Panc1 (cell line): ENCODE measurements at regions not wholly inside any gene's neighbourhood (a gene's known extent, or its start where the extent isn't known, plus 50 kb on each side); places are given as distances from the start of the nearest gene placed in this dataset.

ENCODE experiments used
- ATAC-seq: fragments of 200-7000 bp; cut with Tn5 transposase; 2 replicates; pipeline ENCODE4 v1.9.1; 2020; ENCODE audit warnings: mild to moderate bottlenecking, moderate library complexity
- BruUV-seq: library from RNA; stranded (reverse); fragments of 400-500 nt; replicated peaks from 2 replicates; lab custom pipeline; 2021; lab: Mats Ljungman, UMichigan
- CTCF ChIA-PET: fragments of 300-600 bp; sonication (Branson Sonifier 250); formaldehyde crosslinking; loops from one replicate; lab custom pipeline; 2022; ENCODE audit warnings: antibody characterized with exemption; lab: Charles Lee
- POLR2A ChIA-PET: fragments of 300-600 bp; sonication (Branson Sonifier 250); formaldehyde crosslinking; loops from one replicate; lab custom pipeline; 2022; ENCODE audit warnings: antibody characterized with exemption; lab: Charles Lee
- DNase-seq: peaks from one replicate; pipeline ENCODE4 v3.0.0-alpha.2; 2010; ENCODE audit warnings: low read depth, low spot score
- H3K27ac ChIP-seq: 2 replicates; pipeline ENCODE4 v1.5.1; 2011; ENCODE audit warnings: mild to moderate bottlenecking, low read length, inconsistent platforms
- H3K27me3 ChIP-seq: fragments of 200-500 bp; sonication (Bioruptor generic); 2 replicates; pipeline ENCODE4 v1.6.0; 2014; ENCODE audit warnings: low read length, inconsistent platforms; ENCODE audit not compliant: control insufficient read depth, insufficient read depth
- H3K36me3 ChIP-seq: fragments of 200-500 bp; sonication (Bioruptor generic); 2 replicates; pipeline ENCODE4 v1.5.1; 2014; ENCODE audit warnings: inconsistent platforms, mild to moderate bottlenecking, low read length, moderate library complexity; ENCODE audit not compliant: control insufficient read depth, insufficient read depth
- H3K4me1 ChIP-seq: 2 replicates; pipeline ENCODE4 v1.5.1; 2011; ENCODE audit warnings: inconsistent platforms, mild to moderate bottlenecking, low read length, moderate library complexity; ENCODE audit not compliant: control insufficient read depth, insufficient read depth
- H3K4me3 ChIP-seq, 2 experiments: 2 replicates each; pipeline ENCODE4 v1.5.1; 2011 to 2012; ENCODE audit warnings: low read depth in 2 of 2, low read length in 2 of 2, mild to moderate bottlenecking in 2 of 2, inconsistent platforms in 1 of 2, moderate library complexity in 1 of 2
- H3K9me3 ChIP-seq: fragments of 200-500 bp; sonication (Bioruptor generic); 2 replicates; pipeline ENCODE4 v1.5.1; 2014; ENCODE audit warnings: low read depth, mild to moderate bottlenecking, inconsistent platforms, low read length, moderate library complexity; ENCODE audit not compliant: control insufficient read depth, insufficient read depth
- POLR2AphosphoS5 ChIP-seq: IDR thresholded peaks from 2 replicates; pipeline ENCODE4 v1.6.1; 2012; ENCODE audit warnings: mild to moderate bottlenecking, low read depth, low read length, moderate library complexity
- SIN3A ChIP-seq: IDR thresholded peaks from 2 replicates; pipeline ENCODE4 v1.6.1; 2012; ENCODE audit warnings: low read depth, mild to moderate bottlenecking, low read length, moderate library complexity, borderline replicate concordance; ENCODE audit not compliant: insufficient read depth
- TCF7L2 ChIP-seq: IDR thresholded peaks from 2 replicates; pipeline ENCODE4 v1.6.1; 2011; ENCODE audit warnings: mild to moderate bottlenecking, low read depth, low read length, inconsistent platforms
- in situ Hi-C: cut with HindIII; loops from 2 replicates; pipeline ENCODE4 v1.10.0; 2016; ENCODE audit warnings: low sequenced_read_pairs, low pct_unique_long_range_greater_than_20kb
- intact Hi-C: fragments of 100-400 bp; cut with micrococcal nuclease; formaldehyde crosslinking; loops from one replicate; pipeline ENCODE4 v1.10.0; 2022; ENCODE audit not compliant: unreplicated experiment
- TF ChIP-seq, protein P1 (sequence below), 2 experiments: IDR thresholded peaks; 2 replicates each; pipeline ENCODE4 v1.6.1; 2011 to 2012; ENCODE audit warnings: low read depth in 2 of 2, control low read depth in 1 of 2, low read length in 1 of 2, mild to moderate bottlenecking in 1 of 2, moderate library complexity in 1 of 2; ENCODE audit not compliant: insufficient read depth in 1 of 2
- TF ChIP-seq, protein P2 (sequence below): fragments of 450-650 bp; IDR thresholded peaks from 2 replicates; pipeline ENCODE4 v1.5.1; 2017; ENCODE audit warnings: mild to moderate bottlenecking

DNA sequence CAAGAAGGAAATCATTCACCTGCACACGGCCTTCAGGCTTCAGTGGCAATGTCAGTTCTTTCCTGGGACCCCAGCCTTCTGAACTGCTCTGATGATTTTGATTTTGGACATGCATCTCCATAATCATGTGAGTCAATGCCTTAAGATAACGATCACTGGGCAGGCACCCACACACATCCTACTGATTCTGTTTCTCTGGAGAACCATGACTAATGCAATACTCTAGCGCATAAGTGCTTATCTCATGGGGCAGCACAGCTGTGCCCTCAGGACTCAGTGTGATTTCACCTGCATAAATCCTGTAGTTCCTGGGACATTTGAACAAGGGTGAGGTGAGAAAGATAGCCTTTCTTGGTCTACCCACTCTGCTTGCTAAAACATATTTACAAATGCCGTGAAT lies 144.6 kb downstream of the AKAIN1 start:
- intact Hi-C loops (loop anchor here (10.0 kb wide), 1 partner anchor 938 kb away; no protein-coding TSS in a partner anchor), in situ Hi-C loops (no loop called here)
- ChIA-PET CTCF (no interaction called here), POLR2A (no interaction called here)
- TF ChIP-seq, protein P1, sequence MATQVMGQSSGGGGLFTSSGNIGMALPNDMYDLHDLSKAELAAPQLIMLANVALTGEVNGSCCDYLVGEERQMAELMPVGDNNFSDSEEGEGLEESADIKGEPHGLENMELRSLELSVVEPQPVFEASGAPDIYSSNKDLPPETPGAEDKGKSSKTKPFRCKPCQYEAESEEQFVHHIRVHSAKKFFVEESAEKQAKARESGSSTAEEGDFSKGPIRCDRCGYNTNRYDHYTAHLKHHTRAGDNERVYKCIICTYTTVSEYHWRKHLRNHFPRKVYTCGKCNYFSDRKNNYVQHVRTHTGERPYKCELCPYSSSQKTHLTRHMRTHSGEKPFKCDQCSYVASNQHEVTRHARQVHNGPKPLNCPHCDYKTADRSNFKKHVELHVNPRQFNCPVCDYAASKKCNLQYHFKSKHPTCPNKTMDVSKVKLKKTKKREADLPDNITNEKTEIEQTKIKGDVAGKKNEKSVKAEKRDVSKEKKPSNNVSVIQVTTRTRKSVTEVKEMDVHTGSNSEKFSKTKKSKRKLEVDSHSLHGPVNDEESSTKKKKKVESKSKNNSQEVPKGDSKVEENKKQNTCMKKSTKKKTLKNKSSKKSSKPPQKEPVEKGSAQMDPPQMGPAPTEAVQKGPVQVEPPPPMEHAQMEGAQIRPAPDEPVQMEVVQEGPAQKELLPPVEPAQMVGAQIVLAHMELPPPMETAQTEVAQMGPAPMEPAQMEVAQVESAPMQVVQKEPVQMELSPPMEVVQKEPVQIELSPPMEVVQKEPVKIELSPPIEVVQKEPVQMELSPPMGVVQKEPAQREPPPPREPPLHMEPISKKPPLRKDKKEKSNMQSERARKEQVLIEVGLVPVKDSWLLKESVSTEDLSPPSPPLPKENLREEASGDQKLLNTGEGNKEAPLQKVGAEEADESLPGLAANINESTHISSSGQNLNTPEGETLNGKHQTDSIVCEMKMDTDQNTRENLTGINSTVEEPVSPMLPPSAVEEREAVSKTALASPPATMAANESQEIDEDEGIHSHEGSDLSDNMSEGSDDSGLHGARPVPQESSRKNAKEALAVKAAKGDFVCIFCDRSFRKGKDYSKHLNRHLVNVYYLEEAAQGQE (IDR thresholded peaks at IDR 0.05; ENCODE audit: insufficient read depth in 1 of 2, low read depth in 2 of 2, low read length in 1 of 2) = no peak
- TF ChIP-seq, protein P2, sequence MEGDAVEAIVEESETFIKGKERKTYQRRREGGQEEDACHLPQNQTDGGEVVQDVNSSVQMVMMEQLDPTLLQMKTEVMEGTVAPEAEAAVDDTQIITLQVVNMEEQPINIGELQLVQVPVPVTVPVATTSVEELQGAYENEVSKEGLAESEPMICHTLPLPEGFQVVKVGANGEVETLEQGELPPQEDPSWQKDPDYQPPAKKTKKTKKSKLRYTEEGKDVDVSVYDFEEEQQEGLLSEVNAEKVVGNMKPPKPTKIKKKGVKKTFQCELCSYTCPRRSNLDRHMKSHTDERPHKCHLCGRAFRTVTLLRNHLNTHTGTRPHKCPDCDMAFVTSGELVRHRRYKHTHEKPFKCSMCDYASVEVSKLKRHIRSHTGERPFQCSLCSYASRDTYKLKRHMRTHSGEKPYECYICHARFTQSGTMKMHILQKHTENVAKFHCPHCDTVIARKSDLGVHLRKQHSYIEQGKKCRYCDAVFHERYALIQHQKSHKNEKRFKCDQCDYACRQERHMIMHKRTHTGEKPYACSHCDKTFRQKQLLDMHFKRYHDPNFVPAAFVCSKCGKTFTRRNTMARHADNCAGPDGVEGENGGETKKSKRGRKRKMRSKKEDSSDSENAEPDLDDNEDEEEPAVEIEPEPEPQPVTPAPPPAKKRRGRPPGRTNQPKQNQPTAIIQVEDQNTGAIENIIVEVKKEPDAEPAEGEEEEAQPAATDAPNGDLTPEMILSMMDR = no peak
- TF ChIP-seq SIN3A (no peak), POLR2AphosphoS5 (no peak), TCF7L2 (no peak)
- Histone ChIP-seq H3K36me3 (no peaks in the 10 kb centered on the region), H3K9me3 (no peaks in the 10 kb centered on the region), H3K4me3 (no peak overlapping the region), H3K27ac (no peak overlapping the region), H3K27me3 (no peaks in the 10 kb centered on the region), H3K4me1 (no peaks in the 10 kb centered on the region)
- ATAC-seq (no peak), DNase-seq (no peak)
- BruUV-seq = no TSS peak

DNA sequence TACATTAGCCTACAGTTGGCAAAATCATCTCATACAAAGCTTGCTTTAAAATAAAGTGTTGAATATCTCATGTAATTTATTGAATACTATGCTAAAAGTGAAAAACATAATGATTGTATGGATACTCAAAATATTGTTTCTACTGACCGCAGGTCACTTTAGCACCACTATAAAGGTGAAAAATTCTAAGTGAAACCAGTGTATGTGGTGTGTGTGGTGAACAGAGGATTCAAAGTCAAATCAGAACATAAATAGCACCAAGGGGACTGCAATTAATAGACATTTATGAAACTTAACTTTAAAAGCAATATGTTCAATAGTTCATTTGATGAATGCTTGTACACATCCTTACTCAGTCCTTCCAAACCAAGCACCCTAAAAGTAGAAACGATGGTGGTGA lies 145.8 kb downstream of the AKAIN1 start:
- ATAC-seq (no peak), DNase-seq (no peak)
- no TSS peak for BruUV-seq
- intact Hi-C loops = loop anchor here (10.0 kb wide), 1 partner anchor 936 kb away; no protein-coding TSS in a partner anchor
- H3K4me3 ChIP-seq = no peak overlapping the region
- no peaks in the 10 kb centered on the region for H3K9me3 ChIP-seq
- POLR2A ChIA-PET = no interaction called here
- in situ Hi-C loops = no loop called here
- H3K27ac ChIP-seq = no peak overlapping the region
- CTCF ChIA-PET = no interaction called here
- H3K4me1 ChIP-seq = no peaks in the 10 kb centered on the region
- TF ChIP-seq TCF7L2 (no peak), POLR2AphosphoS5 (no peak), SIN3A (no peak)
- TF ChIP-seq, protein P1 (IDR thresholded peaks at IDR 0.05; ENCODE audit: insufficient read depth in 1 of 2, low read depth in 2 of 2, low read length in 1 of 2) = no peak
- TF ChIP-seq, protein P2 = no peak
- H3K27me3 ChIP-seq = no peaks in the 10 kb centered on the region
- no peaks in the 10 kb centered on the region for H3K36me3 ChIP-seq
